H1 (cell line): ENCODE measurements at regions not wholly inside any gene's neighbourhood (a gene's known extent, or its start where the extent isn't known, plus 50 kb on each side); places are given as distances from the start of the nearest gene placed in this dataset.

Experiments used
- CTCF ChIA-PET: fragments of 300-600 bp; sonication (Branson Sonifier 250); formaldehyde crosslinking; loops from one replicate; lab custom pipeline; 2021; ENCODE audit not compliant: partially characterized antibody; lab: Charles Lee
- POLR2A ChIA-PET: fragments of 300-600 bp; sonication (Branson Sonifier 250); formaldehyde crosslinking; loops from one replicate; lab custom pipeline; 2021; ENCODE audit warnings: inconsistent platforms; ENCODE audit not compliant: partially characterized antibody; lab: Charles Lee
- DNase-seq, 2 experiments: peaks; one replicate each; pipeline versions ENCODE4 v3.0.0 to v3.0.0-alpha.2; 2010 to 2022; ENCODE audit warnings: low spot score in 2 of 2, low read depth in 1 of 2, mixed read lengths in 1 of 2
- FAIRE-seq: peaks from 2 replicates; lab custom pipeline; 2011; peaks lifted over from hg19 to GRCh38; lab: Jason Lieb, UNC
- H2AFZ ChIP-seq: 2 replicates; pipeline ENCODE4 v1.8.1; 2012; ENCODE audit warnings: low read length, inconsistent platforms
- H2AK5ac ChIP-seq: 2 replicates; pipeline ENCODE4 v1.6.1; 2013; ENCODE audit warnings: low read depth, low read length
- H2BK120ac ChIP-seq: replicated peaks from 2 replicates; pipeline ENCODE3; 2013; ENCODE audit warnings: low read depth, low read length, inconsistent platforms
- H2BK12ac ChIP-seq: 2 replicates; pipeline ENCODE4 v1.6.1; 2013; ENCODE audit warnings: low read depth, low read length
- H2BK15ac ChIP-seq: 2 replicates; pipeline ENCODE4 v1.6.1; 2013; ENCODE audit warnings: low read length
- H2BK20ac ChIP-seq: 2 replicates; pipeline ENCODE4 v1.6.1; 2013; ENCODE audit warnings: low read length
- H2BK5ac ChIP-seq: 2 replicates; pipeline ENCODE4 v1.6.1; 2013; ENCODE audit warnings: low read depth, low read length
- H3K14ac ChIP-seq: 2 replicates; pipeline ENCODE4 v1.6.1; 2013; ENCODE audit warnings: inconsistent platforms; ENCODE audit not compliant: insufficient read length
- H3K18ac ChIP-seq: 2 replicates; pipeline ENCODE4 v1.6.1; 2013; ENCODE audit warnings: low read length; ENCODE audit errors: extremely low read depth
- H3K23ac ChIP-seq: 2 replicates; pipeline ENCODE4 v1.6.1; 2013; ENCODE audit warnings: inconsistent platforms; ENCODE audit not compliant: insufficient read length
- H3K23me2 ChIP-seq: 2 replicates; pipeline ENCODE4 v1.6.1; 2013; ENCODE audit warnings: low read depth, low read length
- H3K27ac ChIP-seq: 2 replicates; pipeline ENCODE4 v1.6.1; 2011; ENCODE audit warnings: low read depth, low read length, inconsistent platforms
- H3K27me3 ChIP-seq, 4 experiments: replicated peaks in 1 of 4; 1 replicate in 1 of 4; 2 replicates in 3 of 4; pipeline versions ENCODE4 v1.6.1 to v1.8.1; 2011 to 2013; ENCODE audit warnings: low read length in 3 of 4, mild to moderate bottlenecking in 3 of 4, inconsistent platforms in 2 of 4, mixed read lengths in 2 of 4, moderate library complexity in 1 of 4; ENCODE audit not compliant: control insufficient read depth in 3 of 4, insufficient read depth in 3 of 4; ENCODE audit errors: extremely low read depth in 1 of 4
- H3K36me3 ChIP-seq, 4 experiments: 2 replicates each; pipeline versions ENCODE4 v1.6.1 to v1.8.1; 2011 to 2013; ENCODE audit warnings: mild to moderate bottlenecking in 4 of 4, low read length in 3 of 4, moderate library complexity in 2 of 4, control low read depth in 1 of 4, inconsistent platforms in 1 of 4; ENCODE audit not compliant: insufficient read depth in 4 of 4, control insufficient read depth in 2 of 4
- H3K4ac ChIP-seq: replicated peaks from 2 replicates; pipeline ENCODE3; 2013; ENCODE audit warnings: low read length, low read depth, mixed read lengths, inconsistent platforms; ENCODE audit not compliant: insufficient read length
- H3K4me1 ChIP-seq, 4 experiments: replicated peaks in 1 of 4; 1 replicate in 1 of 4; 2 replicates in 3 of 4; pipeline versions ENCODE4 v1.6.1 to v1.8.1; 2011 to 2013; ENCODE audit warnings: low read length in 3 of 4, inconsistent platforms in 2 of 4, mixed read lengths in 1 of 4; ENCODE audit not compliant: insufficient read depth in 4 of 4, control insufficient read depth in 3 of 4
- H3K4me2 ChIP-seq, 2 experiments: 2 replicates each; pipeline versions ENCODE4 v1.6.1 to v1.8.1; 2011 to 2013; ENCODE audit warnings: low read depth in 2 of 2, low read length in 2 of 2, control low read depth in 1 of 2, inconsistent platforms in 1 of 2, mild to moderate bottlenecking in 1 of 2; ENCODE audit not compliant: insufficient read depth in 1 of 2
- H3K4me3 ChIP-seq, 4 experiments: fragments of 200-600, 300-600 bp in 1 of 4; sonication (generic), shearing (Covaris generic), sonication (Bioruptor Twin) in 1 of 4; 2 replicates each; pipeline versions ENCODE4 v1.5.1 to v1.8.1; 2011 to 2016; ENCODE audit warnings: low read length in 4 of 4, low read depth in 3 of 4, control low read depth in 2 of 4, inconsistent platforms in 2 of 4, mild to moderate bottlenecking in 2 of 4, mixed read lengths in 1 of 4, moderate library complexity in 1 of 4; ENCODE audit not compliant: insufficient read depth in 2 of 4; ENCODE audit errors: extremely low read depth in 1 of 4
- H3K56ac ChIP-seq: replicated peaks from 2 replicates; pipeline ENCODE3; 2013; ENCODE audit warnings: low read depth, mild to moderate bottlenecking, mixed read lengths, low read length, inconsistent platforms; ENCODE audit not compliant: insufficient read length
- H3K79me1 ChIP-seq: 2 replicates; pipeline ENCODE4 v1.6.1; 2013; ENCODE audit warnings: low read depth, low read length, control low read depth
- H3K79me2 ChIP-seq, 2 experiments: 2 replicates each; pipeline versions ENCODE4 v1.6.1 to v1.8.1; 2012 to 2013; ENCODE audit warnings: low read length in 2 of 2, mild to moderate bottlenecking in 2 of 2, inconsistent platforms in 1 of 2; ENCODE audit not compliant: insufficient read depth in 2 of 2, control insufficient read depth in 1 of 2
- H3K9ac ChIP-seq, 4 experiments: replicated peaks in 1 of 4; 1 replicate in 1 of 4; 2 replicates in 3 of 4; pipeline versions ENCODE4 v1.6.1 to v1.8.1; 2011 to 2013; ENCODE audit warnings: low read depth in 3 of 4, low read length in 3 of 4, control low read depth in 2 of 4, mild to moderate bottlenecking in 2 of 4, moderate library complexity in 2 of 4, inconsistent platforms in 1 of 4; ENCODE audit errors: extremely low read depth in 1 of 4
- H3K9me3 ChIP-seq, 2 experiments: 2 replicates each; pipeline versions ENCODE4 v1.6.1 to v1.8.1; 2012 to 2013; ENCODE audit warnings: mild to moderate bottlenecking in 2 of 2, moderate library complexity in 2 of 2, control low read depth in 1 of 2, inconsistent platforms in 1 of 2, low read depth in 1 of 2, low read length in 1 of 2, mixed read lengths in 1 of 2; ENCODE audit not compliant: insufficient read depth in 2 of 2
- H4K20me1 ChIP-seq, 2 experiments: replicated peaks in 1 of 2; 2 replicates each; pipeline versions ENCODE3 to v1.8.1; 2011 to 2013; ENCODE audit warnings: inconsistent platforms in 2 of 2, low read length in 2 of 2, mild to moderate bottlenecking in 1 of 2; ENCODE audit not compliant: insufficient read depth in 2 of 2, control insufficient read depth in 1 of 2
- H4K5ac ChIP-seq: 2 replicates; pipeline ENCODE4 v1.6.1; 2013; ENCODE audit warnings: low read length, low read depth, mixed read lengths, inconsistent platforms; ENCODE audit not compliant: insufficient read length
- H4K8ac ChIP-seq: 2 replicates; pipeline ENCODE4 v1.8.0; 2013; ENCODE audit warnings: mild to moderate bottlenecking, moderate library complexity, low read length, inconsistent platforms; ENCODE audit not compliant: insufficient read depth; ENCODE audit errors: extremely low read depth
- H4K91ac ChIP-seq: replicated peaks from 2 replicates; pipeline ENCODE3; 2013; ENCODE audit warnings: low read length, mixed read lengths, inconsistent platforms; ENCODE audit not compliant: insufficient read length
- BACH1 ChIP-seq: IDR thresholded peaks from 2 replicates; pipeline ENCODE4 v1.6.1; 2012; ENCODE audit warnings: low read length, improper control_type of control experiment
- EGR1 ChIP-seq: IDR thresholded peaks from 2 replicates; pipeline ENCODE4 v1.6.1; 2011; ENCODE audit warnings: low read depth, low read length, borderline replicate concordance
- FOSL1 ChIP-seq: IDR thresholded peaks from 2 replicates; pipeline ENCODE4 v1.6.1; 2011; ENCODE audit warnings: mild to moderate bottlenecking, low read depth, low read length, moderate library complexity; ENCODE audit not compliant: insufficient read depth
- RXRA ChIP-seq: IDR thresholded peaks from 2 replicates; pipeline ENCODE4 v1.6.1; 2011; ENCODE audit warnings: low read depth, mild to moderate bottlenecking, low read length, moderate library complexity; ENCODE audit not compliant: insufficient read depth
- SIX5 ChIP-seq: IDR thresholded peaks from 2 replicates; pipeline ENCODE4 v1.6.1; 2011; ENCODE audit warnings: mild to moderate bottlenecking, low read depth, low read length
- TAF1 ChIP-seq: IDR thresholded peaks from 2 replicates; pipeline ENCODE4 v1.6.1; 2011; ENCODE audit warnings: mild to moderate bottlenecking, low read depth, low read length
- WGBS, 2 experiments: shearing (Covaris generic) in 1 of 2; methylation state at CpG; one replicate each; pipeline versions ENCODE4 v1.1.6 to v1.1.7; 2013 to 2015; ENCODE audit warnings: low lambda C conversion rate in 2 of 2, mixed read lengths in 2 of 2, inconsistent platforms in 1 of 2, low coverage in 1 of 2, missing lambda C conversion rate in 1 of 2; ENCODE audit not compliant: insufficient replicate concordance in 2 of 2, insufficient coverage in 1 of 2, insufficient read length in 1 of 2; ENCODE audit errors: extremely low coverage in 1 of 2, missing lambda C conversion rate in 1 of 2; 5-methylcytosine and 5-hydroxymethylcytosine counted together

GRCh38 chr7:25543798-25544197 lies 315.5 kb upstream of the NPVF start:
- Histone ChIP-seq H2AK5ac (no peak overlapping the region), H3K14ac (no peak overlapping the region), H3K4me3 (no peak overlapping the region), H3K4ac (no peak overlapping the region), H3K4me1 (no peaks in the 10 kb centered on the region), H4K91ac (no peak overlapping the region), H2BK15ac (no peak overlapping the region), H2BK120ac (no peak overlapping the region), H4K5ac (no peak overlapping the region), H2BK12ac (no peak overlapping the region), H3K23ac (no peak overlapping the region), H3K27ac (no peak overlapping the region), H3K9me3 (no peaks in the 10 kb centered on the region), H3K23me2 (no peaks in the 10 kb centered on the region), H3K27me3 (no peaks in the 10 kb centered on the region), H2BK5ac (no peak overlapping the region), H3K18ac (no peak overlapping the region), H4K8ac (no peak overlapping the region), H2BK20ac (no peak overlapping the region), H4K20me1 (no peaks in the 10 kb centered on the region), H3K79me1 (no peaks in the 10 kb centered on the region), H3K36me3 (no peaks in the 10 kb centered on the region), H3K9ac (no peak overlapping the region), H3K79me2 (no peaks in the 10 kb centered on the region), H2AFZ (no peak overlapping the region), H3K56ac (no peak overlapping the region), H3K4me2 (no peak overlapping the region)
- WGBS, 2 experiments: 86% methylated on average over 2 of the region's 2 CpGs; no CpG with 5 or more reads in 1 of the 2 experiments
- DNase-seq: no peak
- no peak for FAIRE-seq
- TF ChIP-seq RXRA (no peak), FOSL1 (no peak), BACH1 (no peak), TAF1 (no peak), EGR1 (no peak), SIX5 (no peak)
- CTCF ChIA-PET: interaction anchor here (0.8 to 2.2 kb wide), 6 partner anchors 16 to 151 kb away, joined by 3 to 12 read pairs (median 4); no protein-coding TSS in a partner anchor
- POLR2A ChIA-PET: no interaction called here
